ENCODE measurements at regions not wholly inside any gene's neighbourhood (a gene's known extent, or its start where the extent isn't known, plus 50 kb on each side); places are given as distances from the start of the nearest gene placed in this dataset.
"Not testable (repeated sequence)": the region's sequence is repeated elsewhere in the genome, so short reads cannot be mapped to it uniquely, and the experiment has no call there.

- no peak overlapping the region for H3K4me3 ChIP-seq (ENCODE audit: low read length)
- TF ChIP-seq ZNF274 (IDR thresholded peaks at IDR 0.05; ENCODE audit: low read depth, low read length), result no peak
Measured at GRCh38 chr5:87138091-87138805, 129.4 kb upstream of the RASA1 start.

GRCh38 chr5:87139795-87140194 lies 127.9 kb upstream of the RASA1 start:
- H3K4me3 ChIP-seq (ENCODE audit: low read length), result no peak overlapping the region
- TF ChIP-seq ZNF274 (IDR thresholded peaks at IDR 0.05; ENCODE audit: low read depth, low read length), result no peak

- no peak overlapping the region for H3K4me3 ChIP-seq (ENCODE audit: low read length)
- no peak for TF ChIP-seq ZNF274 (IDR thresholded peaks at IDR 0.05; ENCODE audit: low read depth, low read length)
Measured at GRCh38 chr5:87141544-87141943, 126.1 kb upstream of the RASA1 start.

- H3K4me3 ChIP-seq (ENCODE audit: low read length), result not testable (repeated sequence)
Measured at GRCh38 chr5:87145853-87146252, 121.8 kb upstream of the RASA1 start.

GRCh38 chr5:87147441-87147840 lies 120.2 kb upstream of the RASA1 start:
- TF ChIP-seq ZNF274 (IDR thresholded peaks at IDR 0.05; ENCODE audit: low read depth, low read length), result no peak
- no peak overlapping the region for H3K4me3 ChIP-seq (ENCODE audit: low read length)

- TF ChIP-seq ZNF274 (IDR thresholded peaks at IDR 0.05; ENCODE audit: low read depth, low read length), result no peak
- H3K4me3 ChIP-seq (ENCODE audit: low read length), result no peak overlapping the region
Measured at GRCh38 chr5:87150630-87151029, 117.1 kb upstream of the RASA1 start.

- H3K4me3 ChIP-seq (ENCODE audit: low read length), result no peak overlapping the region
- no peak for TF ChIP-seq ZNF274 (IDR thresholded peaks at IDR 0.05; ENCODE audit: low read depth, low read length)
Measured at GRCh38 chr5:87151547-87151946, 116.1 kb upstream of the RASA1 start.

- H3K4me3 ChIP-seq (ENCODE audit: low read length), result no peak overlapping the region
- no peak for TF ChIP-seq ZNF274 (IDR thresholded peaks at IDR 0.05; ENCODE audit: low read depth, low read length)
Measured at GRCh38 chr5:87152886-87153285, 114.8 kb upstream of the RASA1 start.

GRCh38 chr5:87154191-87154590 lies 113.5 kb upstream of the RASA1 start:
- no peak for TF ChIP-seq ZNF274 (IDR thresholded peaks at IDR 0.05; ENCODE audit: low read depth, low read length)
- no peak overlapping the region for H3K4me3 ChIP-seq (ENCODE audit: low read length)

- no peak for TF ChIP-seq ZNF274 (IDR thresholded peaks at IDR 0.05; ENCODE audit: low read depth, low read length)
- no peak overlapping the region for H3K4me3 ChIP-seq (ENCODE audit: low read length)
Measured at GRCh38 chr5:87155106-87155505, 112.6 kb upstream of the RASA1 start.

GRCh38 chr5:87156631-87157030 lies 111.1 kb upstream of the RASA1 start:
- H3K4me3 ChIP-seq (ENCODE audit: low read length), result no peak overlapping the region
- no peak for TF ChIP-seq ZNF274 (IDR thresholded peaks at IDR 0.05; ENCODE audit: low read depth, low read length)

GRCh38 chr5:87164409-87164808 lies 103.3 kb upstream of the RASA1 start:
- no peak overlapping the region for H3K4me3 ChIP-seq (ENCODE audit: low read length)
- no peak for TF ChIP-seq ZNF274 (IDR thresholded peaks at IDR 0.05; ENCODE audit: low read depth, low read length)

- TF ChIP-seq ZNF274 (IDR thresholded peaks at IDR 0.05; ENCODE audit: low read depth, low read length), result no peak
- H3K4me3 ChIP-seq (ENCODE audit: low read length), result no peak overlapping the region
Measured at GRCh38 chr5:87169300-87169991, 98.2 kb upstream of the RASA1 start.

GRCh38 chr5:87170799-87171198 lies 96.9 kb upstream of the RASA1 start:
- TF ChIP-seq ZNF274 (IDR thresholded peaks at IDR 0.05; ENCODE audit: low read depth, low read length), result no peak
- no peak overlapping the region for H3K4me3 ChIP-seq (ENCODE audit: low read length)

- no peak for TF ChIP-seq ZNF274 (IDR thresholded peaks at IDR 0.05; ENCODE audit: low read depth, low read length)
- no peak overlapping the region for H3K4me3 ChIP-seq (ENCODE audit: low read length)
Measured at GRCh38 chr5:87182649-87183048, 85.0 kb upstream of the RASA1 start.

All from GM08714 (cell line).